Bronchial epithelial cell (primary cell): ENCODE measurements at regions not wholly inside any gene's neighbourhood (a gene's known extent, or its start where the extent isn't known, plus 50 kb on each side); places are given as distances from the start of the nearest gene placed in this dataset.

Source experiments
- DNase-seq: peaks from one replicate; pipeline ENCODE4 v3.0.0-alpha.2; 2010; ENCODE audit warnings: low read depth
- FAIRE-seq: peaks from 2 replicates; lab custom pipeline; 2011; peaks lifted over from hg19 to GRCh38; lab: Jason Lieb, UNC
- H3K27me3 ChIP-seq: 2 replicates; pipeline ENCODE4 v1.5.1; 2011; ENCODE audit warnings: low read length; ENCODE audit not compliant: control insufficient read depth, insufficient read depth
- H3K36me3 ChIP-seq: 2 replicates; pipeline ENCODE4 v1.5.1; 2011; ENCODE audit warnings: low read length; ENCODE audit not compliant: control insufficient read depth, insufficient read depth
- H3K4me3 ChIP-seq: 2 replicates; pipeline ENCODE4 v1.5.1; 2011; ENCODE audit warnings: mild to moderate bottlenecking, low read depth, low read length, control low read depth
- CTCF ChIP-seq: IDR thresholded peaks from 2 replicates; pipeline ENCODE4 v1.5.1; 2011; ENCODE audit warnings: mild to moderate bottlenecking, moderate library complexity, low read length, control low read depth, inconsistent platforms; ENCODE audit not compliant: insufficient read depth, severe bottlenecking

GRCh38 chr2:42895134-42895790 is 102.9 kb upstream of the HAAO start:
- Histone ChIP-seq H3K4me3 (no peak overlapping the region), H3K27me3 (no peaks in the 10 kb centered on the region), H3K36me3 (no peaks in the 10 kb centered on the region)
- DNase-seq (no peak), FAIRE-seq (no peak)
- TF ChIP-seq CTCF = no peak

DNA sequence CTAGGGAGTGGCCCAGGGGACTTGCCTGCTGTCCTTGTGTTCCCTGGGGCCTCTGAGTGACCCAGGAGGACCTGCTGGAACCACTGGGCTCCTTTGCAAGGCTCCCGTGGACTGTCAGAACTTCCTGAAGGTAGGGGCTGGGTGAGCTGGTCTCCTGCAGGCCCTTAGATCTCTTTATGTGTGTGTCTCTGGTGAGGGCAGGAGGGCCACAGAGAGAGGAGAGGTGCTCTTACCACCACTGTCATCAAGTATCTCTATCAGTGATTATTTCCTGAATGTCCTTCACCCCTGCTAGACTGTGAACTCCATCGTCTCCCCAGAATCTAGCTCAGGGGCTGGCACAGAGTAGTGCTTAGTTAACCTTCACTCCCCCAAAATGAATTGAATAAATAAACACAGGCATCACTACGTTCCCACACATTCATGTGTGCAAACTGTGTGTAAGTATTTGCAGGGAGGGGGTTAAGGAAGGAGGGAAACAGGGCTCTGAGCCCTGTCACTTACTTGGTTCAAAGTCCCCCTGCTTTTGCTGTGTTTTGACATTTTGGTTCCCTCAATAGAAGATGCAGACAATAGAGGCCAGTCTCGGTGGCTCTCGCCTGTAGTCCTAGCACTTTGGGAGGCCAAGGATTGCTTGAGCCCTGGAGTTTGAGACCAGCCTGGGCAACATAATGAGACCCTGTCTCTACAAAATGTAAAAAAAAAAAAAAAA is 100.8 kb upstream of the HAAO start:
- TF ChIP-seq CTCF = no peak
- no peak for DNase-seq
- Histone ChIP-seq H3K27me3 (no peaks in the 10 kb centered on the region), H3K4me3 (no peak overlapping the region), H3K36me3 (no peaks in the 10 kb centered on the region)
- FAIRE-seq = no peak

DNA sequence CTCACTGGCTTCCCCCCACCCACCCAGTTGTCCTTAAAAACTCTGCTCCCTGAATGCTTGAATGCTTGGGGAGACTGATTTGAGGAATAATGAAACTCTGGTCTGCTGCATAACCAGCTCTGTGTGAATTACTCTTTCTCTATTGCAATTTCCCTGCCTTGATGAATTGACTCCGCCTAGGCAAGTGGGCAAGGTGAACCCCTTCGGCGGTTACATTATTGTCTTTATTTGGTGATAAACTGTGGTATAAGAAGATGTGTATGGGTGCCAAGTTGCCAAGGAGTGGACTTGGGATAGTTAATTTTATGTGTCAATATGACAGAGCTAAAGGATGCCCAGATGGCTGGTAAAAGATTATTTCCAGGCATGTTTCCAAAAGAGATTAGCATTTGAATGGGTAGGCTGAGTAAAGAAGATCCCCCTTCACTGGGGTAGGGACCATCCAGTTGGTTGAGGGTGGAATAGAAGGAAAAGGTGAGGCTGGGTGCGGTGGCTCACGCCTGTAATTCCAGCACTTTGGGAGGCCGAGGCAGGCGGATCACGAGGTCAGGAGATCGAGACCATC is 98.5 kb upstream of the HAAO start:
- no peak for DNase-seq
- no peaks in the 10 kb centered on the region for H3K27me3 ChIP-seq
- no peaks in the 10 kb centered on the region for H3K36me3 ChIP-seq
- H3K4me3 ChIP-seq = no peak overlapping the region
- FAIRE-seq = no peak
- TF ChIP-seq CTCF = no peak

DNA sequence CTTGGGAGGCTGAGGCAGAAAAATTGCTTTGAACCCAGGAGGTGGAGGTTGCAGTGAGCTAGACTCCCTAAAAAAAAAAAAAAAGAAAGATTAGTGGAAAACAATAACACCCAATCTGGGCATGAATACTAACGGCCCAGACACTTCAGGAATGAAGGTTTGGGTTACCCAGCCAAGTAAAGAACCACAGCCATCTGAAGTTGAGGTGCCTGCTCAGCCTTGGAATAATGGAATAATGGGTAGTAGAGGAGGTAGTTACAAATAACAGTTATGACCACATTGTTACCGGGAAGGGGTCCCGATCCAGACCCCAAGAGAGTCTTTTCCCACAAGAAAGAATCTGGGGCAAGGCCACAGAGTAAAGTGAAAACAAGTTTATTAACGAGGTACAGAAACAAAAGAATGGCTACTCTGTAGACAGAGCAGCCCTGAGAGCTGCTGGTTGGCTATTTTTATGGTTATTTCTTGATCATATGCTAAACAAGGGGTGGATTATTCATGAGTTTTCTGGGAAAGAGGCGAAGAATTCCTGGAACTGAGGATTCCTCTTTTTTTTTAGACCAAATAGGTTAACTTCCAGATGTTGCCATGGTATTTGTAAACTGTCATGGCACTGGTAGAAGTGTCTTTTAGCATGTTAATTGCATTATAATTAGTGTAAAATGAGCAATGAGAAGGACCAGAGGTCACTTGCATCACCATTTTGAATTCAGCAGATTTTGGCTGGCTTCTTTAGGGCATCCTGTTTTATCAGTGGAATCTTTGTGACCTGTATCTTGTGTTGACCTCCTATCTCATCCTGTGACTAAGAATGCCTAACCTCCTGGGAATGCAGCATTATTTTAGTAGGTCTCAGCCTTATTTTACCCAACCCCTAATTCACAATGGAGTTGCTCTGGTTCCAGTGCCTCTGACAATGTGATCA is 96.2 kb upstream of the HAAO start:
- FAIRE-seq (no peak), DNase-seq (no peak)
- Histone ChIP-seq H3K4me3 (no peak overlapping the region), H3K27me3 (no peaks in the 10 kb centered on the region), H3K36me3 (no peaks in the 10 kb centered on the region)
- TF ChIP-seq CTCF = no peak

GRCh38 chr2:42886921-42887320 is 94.5 kb upstream of the HAAO start:
- TF ChIP-seq CTCF = no peak
- no peaks in the 10 kb centered on the region for H3K36me3 ChIP-seq
- peak; percentile 38 for DNase-seq
- no peak overlapping the region for H3K4me3 ChIP-seq
- no peak for FAIRE-seq
- H3K27me3 ChIP-seq = no peaks in the 10 kb centered on the region
